COLO829 (cell line): ENCODE measurements at regions not wholly inside any gene's neighbourhood (a gene's known extent, or its start where the extent isn't known, plus 50 kb on each side); places are given as distances from the start of the nearest gene placed in this dataset.
"Not testable (repeated sequence)": the region's sequence is repeated elsewhere in the genome, so short reads cannot be mapped to it uniquely, and the experiment has no call there.

ENCODE experiments used
- DNase-seq: peaks from one replicate; pipeline ENCODE4 v3.0.0; 2012; ENCODE audit warnings: low spot score

- no peak for DNase-seq
Observed at GRCh38 chr14:40365305-40365704, 933.1 kb upstream of the FBXO33 start.

- no peak for DNase-seq
Observed at GRCh38 chr14:40362856-40363255, 930.6 kb upstream of the FBXO33 start.

GRCh38 chr14:40354754-40355153, 922.5 kb upstream of the FBXO33 start:
- no peak for DNase-seq

GRCh38 chr14:40348104-40348503, 915.9 kb upstream of the FBXO33 start:
- not testable (repeated sequence) for DNase-seq

GRCh38 chr14:40347675-40348074, 915.4 kb upstream of the FBXO33 start:
- DNase-seq = no peak

GRCh38 chr14:40346275-40346674, 914.0 kb upstream of the FBXO33 start:
- no peak for DNase-seq

- DNase-seq = no peak
Observed at GRCh38 chr14:40345334-40345733, 913.1 kb upstream of the FBXO33 start.

GRCh38 chr14:40340708-40341107, 908.5 kb upstream of the FBXO33 start:
- no peak for DNase-seq

GRCh38 chr14:40336846-40337245, 904.6 kb upstream of the FBXO33 start:
- DNase-seq = no peak

GRCh38 chr14:40326519-40326918, 894.3 kb upstream of the FBXO33 start:
- DNase-seq = not testable (repeated sequence)

GRCh38 chr14:40318211-40318719, 886.0 kb upstream of the FBXO33 start:
- no peak for DNase-seq

- DNase-seq = no peak
Observed at GRCh38 chr14:40317690-40318089, 885.5 kb upstream of the FBXO33 start.

- DNase-seq = no peak
Observed at GRCh38 chr14:40312296-40312695, 880.1 kb upstream of the FBXO33 start.

GRCh38 chr14:40309124-40309523, 876.9 kb upstream of the FBXO33 start:
- peak; percentile 28 for DNase-seq

GRCh38 chr14:40308240-40308639, 876.0 kb upstream of the FBXO33 start:
- no peak for DNase-seq

GRCh38 chr14:40296821-40297220, 864.6 kb upstream of the FBXO33 start:
- DNase-seq = no peak

- DNase-seq = no peak
Observed at GRCh38 chr14:40292664-40293063, 860.4 kb upstream of the FBXO33 start.

GRCh38 chr14:40282196-40282595, 850.0 kb upstream of the FBXO33 start:
- DNase-seq = no peak

- DNase-seq = no peak
Observed at GRCh38 chr14:40280652-40281051, 848.4 kb upstream of the FBXO33 start.

GRCh38 chr14:40273417-40273816, 841.2 kb upstream of the FBXO33 start:
- DNase-seq = no peak

- DNase-seq = no peak
Observed at GRCh38 chr14:40271480-40271879, 839.2 kb upstream of the FBXO33 start.

GRCh38 chr14:40269436-40269835, 837.2 kb upstream of the FBXO33 start:
- no peak for DNase-seq

- no peak for DNase-seq
Observed at GRCh38 chr14:40268236-40268635, 836.0 kb upstream of the FBXO33 start.

GRCh38 chr14:40265096-40265495, 832.9 kb upstream of the FBXO33 start:
- DNase-seq = no peak
